ENCODE measurements at regions not wholly inside any gene's neighbourhood (a gene's known extent, or its start where the extent isn't known, plus 50 kb on each side); places are given as distances from the start of the nearest gene placed in this dataset.

DNA sequence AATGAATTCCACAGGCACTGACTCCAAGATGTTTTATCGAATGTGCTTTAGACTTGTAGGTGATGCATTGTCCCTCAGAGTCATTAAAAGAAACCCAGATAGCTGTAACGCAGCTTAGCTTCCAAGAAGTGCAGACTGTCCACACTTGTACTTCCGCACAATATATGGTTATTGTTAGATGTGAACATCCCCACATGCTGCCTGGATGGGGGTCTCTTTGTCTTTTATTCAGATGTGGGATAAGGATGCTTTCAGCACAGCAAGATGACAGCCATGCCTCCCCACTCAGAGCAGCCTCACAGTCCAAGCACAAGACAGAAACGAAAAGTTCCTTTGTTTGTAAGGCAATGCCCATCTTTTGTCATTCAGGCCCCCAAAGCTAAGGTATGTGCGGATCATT, 416.6 kb downstream of the HRH4 start:
- no peak for ATAC-seq (ENCODE audit: low FRiP score)
- TF ChIP-seq, protein P1, sequence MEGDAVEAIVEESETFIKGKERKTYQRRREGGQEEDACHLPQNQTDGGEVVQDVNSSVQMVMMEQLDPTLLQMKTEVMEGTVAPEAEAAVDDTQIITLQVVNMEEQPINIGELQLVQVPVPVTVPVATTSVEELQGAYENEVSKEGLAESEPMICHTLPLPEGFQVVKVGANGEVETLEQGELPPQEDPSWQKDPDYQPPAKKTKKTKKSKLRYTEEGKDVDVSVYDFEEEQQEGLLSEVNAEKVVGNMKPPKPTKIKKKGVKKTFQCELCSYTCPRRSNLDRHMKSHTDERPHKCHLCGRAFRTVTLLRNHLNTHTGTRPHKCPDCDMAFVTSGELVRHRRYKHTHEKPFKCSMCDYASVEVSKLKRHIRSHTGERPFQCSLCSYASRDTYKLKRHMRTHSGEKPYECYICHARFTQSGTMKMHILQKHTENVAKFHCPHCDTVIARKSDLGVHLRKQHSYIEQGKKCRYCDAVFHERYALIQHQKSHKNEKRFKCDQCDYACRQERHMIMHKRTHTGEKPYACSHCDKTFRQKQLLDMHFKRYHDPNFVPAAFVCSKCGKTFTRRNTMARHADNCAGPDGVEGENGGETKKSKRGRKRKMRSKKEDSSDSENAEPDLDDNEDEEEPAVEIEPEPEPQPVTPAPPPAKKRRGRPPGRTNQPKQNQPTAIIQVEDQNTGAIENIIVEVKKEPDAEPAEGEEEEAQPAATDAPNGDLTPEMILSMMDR (IDR thresholded peaks at IDR 0.05) = no peak
- DNase-seq (ENCODE audit: low spot score) = no peak

DNA sequence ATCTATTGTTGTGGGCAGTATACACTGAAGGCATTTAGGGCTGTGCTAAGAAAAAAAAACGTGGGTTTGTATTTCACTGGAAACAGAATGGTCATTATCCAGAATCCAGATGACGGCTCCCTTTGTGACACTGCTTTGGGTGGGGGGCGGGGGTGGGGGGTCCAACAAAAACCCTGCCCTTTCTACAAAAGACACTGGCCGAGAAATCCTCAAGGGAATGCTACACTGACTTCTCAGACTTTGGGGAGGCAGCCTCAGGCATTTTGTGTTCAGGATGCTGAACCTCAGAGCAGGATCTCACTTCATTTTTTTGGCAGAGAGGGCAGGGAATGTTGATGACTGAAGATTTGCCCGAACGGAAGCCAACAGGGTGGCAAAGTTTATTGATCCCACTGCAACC, 417.1 kb downstream of the HRH4 start:
- no peak for DNase-seq (ENCODE audit: low spot score)
- no peak for ATAC-seq (ENCODE audit: low FRiP score)
- TF ChIP-seq, protein P1 (IDR thresholded peaks at IDR 0.05) = no peak

DNA sequence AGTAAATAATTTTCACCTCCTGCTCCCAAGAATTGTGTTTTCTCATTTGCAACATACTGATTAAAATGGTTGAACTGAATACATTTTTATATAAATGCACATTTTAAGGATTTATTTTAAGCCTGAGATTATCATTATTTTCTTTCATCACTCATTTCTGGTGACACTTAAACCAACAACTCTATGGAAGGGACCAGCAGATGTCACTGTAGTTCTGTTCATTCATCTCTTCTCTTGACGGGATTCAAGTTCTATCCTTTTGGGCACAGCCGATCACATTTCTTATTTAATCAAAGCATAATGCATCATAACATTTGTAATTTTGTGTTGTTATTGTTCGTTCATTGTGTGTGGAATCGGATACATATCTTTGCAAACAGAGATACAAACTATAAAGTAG, 417.9 kb downstream of the HRH4 start:
- DNase-seq (ENCODE audit: low spot score) = no peak
- no peak for ATAC-seq (ENCODE audit: low FRiP score)
- TF ChIP-seq, protein P1 (IDR thresholded peaks at IDR 0.05) = no peak

DNA sequence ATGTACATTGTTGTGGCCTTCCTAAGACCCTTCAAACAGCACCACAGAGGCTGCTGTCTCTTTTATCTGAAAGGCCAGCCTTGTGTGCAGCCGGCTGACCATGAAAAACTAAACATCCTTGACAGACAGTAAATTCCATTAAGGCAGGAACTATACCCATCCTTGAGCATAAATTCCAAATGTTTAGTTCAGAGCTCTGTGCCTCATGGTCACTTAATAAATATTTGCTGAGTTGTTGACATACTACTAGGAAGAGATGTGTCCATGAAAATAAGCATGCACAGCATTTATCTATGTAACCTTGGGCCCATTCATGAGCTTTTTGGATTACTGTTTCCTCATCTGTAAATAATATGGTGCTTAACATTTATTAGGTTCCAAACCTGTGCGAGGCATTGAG, 424.8 kb downstream of the HRH4 start:
- TF ChIP-seq, protein P1 (IDR thresholded peaks at IDR 0.05) = no peak
- no peak for ATAC-seq (ENCODE audit: low FRiP score)
- no peak for DNase-seq (ENCODE audit: low spot score)

DNA sequence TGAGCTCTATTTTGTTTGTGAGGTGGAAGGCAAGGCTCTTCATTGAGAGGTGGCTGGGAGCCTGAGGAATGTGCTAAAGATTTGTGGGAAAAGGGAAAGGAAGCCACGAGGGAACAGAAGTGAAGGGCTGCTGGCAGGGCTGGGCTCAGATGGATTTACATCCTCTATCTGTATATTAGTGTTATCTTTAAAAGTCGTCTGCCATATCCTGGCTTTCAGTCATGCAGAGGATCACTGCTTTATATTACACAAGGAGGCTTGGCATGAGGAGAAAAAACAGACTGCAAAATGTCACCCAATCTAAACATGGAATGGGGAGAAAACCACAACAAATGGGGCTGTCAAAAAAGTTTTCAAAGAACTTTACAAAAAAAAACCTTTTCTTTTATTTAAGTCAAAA, 434.4 kb downstream of the HRH4 start:
- TF ChIP-seq, protein P1 (IDR thresholded peaks at IDR 0.05) = no peak
- no peak for ATAC-seq (ENCODE audit: low FRiP score)

DNA sequence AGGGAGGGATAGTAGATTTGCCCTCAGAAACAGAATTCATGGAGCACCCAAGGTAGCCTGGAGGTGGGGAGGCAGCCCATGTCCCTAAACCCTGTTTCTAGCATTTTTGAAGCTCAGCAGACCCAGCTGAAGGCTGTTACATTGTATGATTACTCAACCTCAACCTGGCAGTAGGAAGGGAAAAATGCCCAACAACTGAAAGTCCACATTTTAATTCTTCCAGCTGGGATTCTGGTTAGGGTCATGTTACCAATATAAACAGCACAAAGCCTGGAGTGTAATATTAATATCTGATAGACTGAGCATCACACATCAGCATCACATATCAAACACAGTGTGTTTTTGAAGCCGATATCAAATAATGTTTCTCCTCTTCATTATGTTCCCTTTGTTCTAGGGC, 437.0 kb downstream of the HRH4 start:
- ATAC-seq (ENCODE audit: low FRiP score) (no peak), DNase-seq (ENCODE audit: low spot score) (no peak)
- TF ChIP-seq, protein P1 (IDR thresholded peaks at IDR 0.05) = no peak

More for the DNA sequence above, 434.4 kb downstream of the HRH4 start:
- no peak for DNase-seq (ENCODE audit: low spot score)

DNA sequence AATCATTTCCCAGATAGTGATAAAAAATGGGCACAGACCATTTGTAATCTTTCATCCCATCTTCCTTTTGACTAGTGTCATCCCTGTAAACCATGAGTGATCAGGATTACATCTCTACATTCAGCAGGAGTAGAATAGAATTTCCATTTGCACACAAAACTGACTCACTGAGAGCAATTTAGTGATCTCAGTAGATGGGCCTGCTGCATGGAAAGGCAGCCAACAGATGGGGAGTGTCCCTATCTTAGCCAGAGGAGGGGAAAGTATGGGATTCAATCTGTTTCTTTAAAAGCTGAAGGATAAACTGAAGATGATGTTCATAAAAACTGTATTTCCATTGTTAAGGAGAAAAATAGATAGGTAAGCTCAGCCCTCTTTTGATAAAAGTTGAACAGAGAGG, 441.7 kb downstream of the ZNF521 start:
- ATAC-seq (ENCODE audit: low FRiP score) (no peak), DNase-seq (ENCODE audit: low spot score) (no peak)
- TF ChIP-seq, protein P1 (IDR thresholded peaks at IDR 0.05) = no peak
